Stomach (tissue), 4 donors: ENCODE measurements at regions not wholly inside any gene's neighbourhood (a gene's known extent, or its start where the extent isn't known, plus 50 kb on each side); places are given as distances from the start of the nearest gene placed in this dataset.

ENCODE experiments used
- EP300 ChIP-seq: sonication (generic); formaldehyde crosslinking; IDR thresholded peaks from one replicate; pipeline ENCODE4 v1.6.1; 2017; ENCODE audit warnings: antibody characterized with exemption
- POLR2AphosphoS5 ChIP-seq, 3 donors: sonication (generic); formaldehyde crosslinking; IDR thresholded peaks; one replicate each; pipeline ENCODE4 v1.6.1; 2016; ENCODE audit warnings: antibody characterized with exemption in 3 of 3
- TF ChIP-seq, protein P1 (sequence below), 7 experiments: fragments of 450-650 bp in 4 of 7; fragments of 200-600 bp in 3 of 7; sonication (generic) in 3 of 7; IDR thresholded peaks; one replicate each; pipeline ENCODE4 v1.5.1; 2016 to 2019; ENCODE audit warnings: antibody characterized with exemption in 7 of 7, control low read depth in 2 of 7, mild to moderate bottlenecking in 1 of 7

GRCh38 chr1:207223162-207223561, 98.3 kb upstream of the CD55 start:
- TF ChIP-seq POLR2AphosphoS5 (IDR thresholded peaks at IDR 0.05) (no peak), EP300 (no peak)
- TF ChIP-seq, protein P1, sequence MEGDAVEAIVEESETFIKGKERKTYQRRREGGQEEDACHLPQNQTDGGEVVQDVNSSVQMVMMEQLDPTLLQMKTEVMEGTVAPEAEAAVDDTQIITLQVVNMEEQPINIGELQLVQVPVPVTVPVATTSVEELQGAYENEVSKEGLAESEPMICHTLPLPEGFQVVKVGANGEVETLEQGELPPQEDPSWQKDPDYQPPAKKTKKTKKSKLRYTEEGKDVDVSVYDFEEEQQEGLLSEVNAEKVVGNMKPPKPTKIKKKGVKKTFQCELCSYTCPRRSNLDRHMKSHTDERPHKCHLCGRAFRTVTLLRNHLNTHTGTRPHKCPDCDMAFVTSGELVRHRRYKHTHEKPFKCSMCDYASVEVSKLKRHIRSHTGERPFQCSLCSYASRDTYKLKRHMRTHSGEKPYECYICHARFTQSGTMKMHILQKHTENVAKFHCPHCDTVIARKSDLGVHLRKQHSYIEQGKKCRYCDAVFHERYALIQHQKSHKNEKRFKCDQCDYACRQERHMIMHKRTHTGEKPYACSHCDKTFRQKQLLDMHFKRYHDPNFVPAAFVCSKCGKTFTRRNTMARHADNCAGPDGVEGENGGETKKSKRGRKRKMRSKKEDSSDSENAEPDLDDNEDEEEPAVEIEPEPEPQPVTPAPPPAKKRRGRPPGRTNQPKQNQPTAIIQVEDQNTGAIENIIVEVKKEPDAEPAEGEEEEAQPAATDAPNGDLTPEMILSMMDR (IDR thresholded peaks at IDR 0.05), result no peak
